Lower leg skin (tissue), 4 donors: ENCODE measurements at regions not wholly inside any gene's neighbourhood (a gene's known extent, or its start where the extent isn't known, plus 50 kb on each side); places are given as distances from the start of the nearest gene placed in this dataset.

ENCODE experiments used
- DNase-seq, 2 donors: peaks; one replicate each; pipeline ENCODE4 v3.0.0-alpha.2; 2019; ENCODE audit warnings: low spot score in 2 of 2
- H3K4me3 ChIP-seq: fragments of 200-600 bp; sonication (generic); 2 replicates; pipeline ENCODE4 v1.5.1; 2017; ENCODE audit warnings: mild to moderate bottlenecking, low read depth; ENCODE audit not compliant: poor library complexity, severe bottlenecking
- POLR2A ChIP-seq, 2 donors: fragments of 450-650 bp; IDR thresholded peaks; one replicate each; pipeline ENCODE4 v1.6.1; 2016 to 2017; ENCODE audit warnings: antibody characterized with exemption in 2 of 2, mild to moderate bottlenecking in 1 of 2, moderate library complexity in 1 of 2
- WGBS, 2 donors: methylation state at CpG; one replicate each; pipeline ENCODE4 v1.1.5; 2018; 5-methylcytosine and 5-hydroxymethylcytosine counted together
- intact Hi-C: fragments of 100-400 bp; cut with DNase I; formaldehyde crosslinking; loops from one replicate; pipeline ENCODE4 v1.15.0; 2023; ENCODE audit warnings: low total_unique reads
- TF ChIP-seq, protein P1 (sequence below), 3 donors: fragments of 450-650 bp; IDR thresholded peaks; one replicate each; pipeline ENCODE4 v1.5.1; 2016; ENCODE audit warnings: antibody characterized with exemption in 3 of 3, mild to moderate bottlenecking in 3 of 3, moderate library complexity in 2 of 3

DNA sequence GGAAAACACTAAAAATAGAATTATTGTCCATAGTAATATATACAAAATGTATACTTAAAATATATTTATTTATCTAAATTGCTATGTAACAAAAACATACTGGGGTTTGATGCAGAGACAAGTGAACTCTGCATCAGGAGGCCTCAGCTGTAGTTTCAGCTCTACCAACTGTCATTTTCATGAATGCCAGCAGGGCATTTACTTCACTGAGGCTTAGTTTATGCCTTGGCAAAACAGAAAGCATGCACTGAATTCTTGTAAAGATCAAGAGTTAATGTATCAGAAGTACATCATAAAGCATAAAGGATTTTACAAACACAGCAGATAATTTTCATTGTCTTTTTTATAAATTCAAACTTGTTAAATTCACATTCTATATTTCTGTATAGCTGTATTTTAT is 577.0 kb downstream of the C4orf33 start:
- DNase-seq, result no peak
- intact Hi-C loops, result no loop called here
- TF ChIP-seq, protein P1, sequence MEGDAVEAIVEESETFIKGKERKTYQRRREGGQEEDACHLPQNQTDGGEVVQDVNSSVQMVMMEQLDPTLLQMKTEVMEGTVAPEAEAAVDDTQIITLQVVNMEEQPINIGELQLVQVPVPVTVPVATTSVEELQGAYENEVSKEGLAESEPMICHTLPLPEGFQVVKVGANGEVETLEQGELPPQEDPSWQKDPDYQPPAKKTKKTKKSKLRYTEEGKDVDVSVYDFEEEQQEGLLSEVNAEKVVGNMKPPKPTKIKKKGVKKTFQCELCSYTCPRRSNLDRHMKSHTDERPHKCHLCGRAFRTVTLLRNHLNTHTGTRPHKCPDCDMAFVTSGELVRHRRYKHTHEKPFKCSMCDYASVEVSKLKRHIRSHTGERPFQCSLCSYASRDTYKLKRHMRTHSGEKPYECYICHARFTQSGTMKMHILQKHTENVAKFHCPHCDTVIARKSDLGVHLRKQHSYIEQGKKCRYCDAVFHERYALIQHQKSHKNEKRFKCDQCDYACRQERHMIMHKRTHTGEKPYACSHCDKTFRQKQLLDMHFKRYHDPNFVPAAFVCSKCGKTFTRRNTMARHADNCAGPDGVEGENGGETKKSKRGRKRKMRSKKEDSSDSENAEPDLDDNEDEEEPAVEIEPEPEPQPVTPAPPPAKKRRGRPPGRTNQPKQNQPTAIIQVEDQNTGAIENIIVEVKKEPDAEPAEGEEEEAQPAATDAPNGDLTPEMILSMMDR (IDR thresholded peaks at IDR 0.05), result no peak
- no peak for TF ChIP-seq POLR2A (IDR thresholded peaks at IDR 0.05)
- no peak overlapping the region for H3K4me3 ChIP-seq

DNA sequence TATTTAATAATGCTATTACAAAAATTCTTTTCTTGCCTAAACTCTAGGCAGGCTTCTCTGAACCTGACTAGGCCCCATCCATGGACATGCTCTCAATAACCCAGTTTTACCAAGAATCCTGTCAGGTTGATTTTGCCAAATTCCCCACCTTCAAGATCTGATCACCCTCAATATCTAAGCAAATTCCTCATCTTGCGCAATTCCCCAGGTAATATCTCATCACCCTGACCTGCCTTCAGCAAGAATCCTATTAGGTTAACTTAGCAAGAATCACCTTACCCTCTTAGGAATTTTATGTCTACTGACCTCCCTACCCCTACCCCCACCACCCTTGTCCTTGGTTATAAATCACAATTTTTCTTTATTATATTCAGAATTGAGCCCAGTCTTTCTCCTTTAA is 579.1 kb downstream of the C4orf33 start:
- no peak for DNase-seq
- WGBS, 2 donors, result 95 to 97% methylated on average over 1 of the region's 1 CpG
- H3K4me3 ChIP-seq, result no peak overlapping the region
- intact Hi-C loops, result no loop called here
- TF ChIP-seq, protein P1 (IDR thresholded peaks at IDR 0.05), result no peak
- no peak for TF ChIP-seq POLR2A (IDR thresholded peaks at IDR 0.05)

DNA sequence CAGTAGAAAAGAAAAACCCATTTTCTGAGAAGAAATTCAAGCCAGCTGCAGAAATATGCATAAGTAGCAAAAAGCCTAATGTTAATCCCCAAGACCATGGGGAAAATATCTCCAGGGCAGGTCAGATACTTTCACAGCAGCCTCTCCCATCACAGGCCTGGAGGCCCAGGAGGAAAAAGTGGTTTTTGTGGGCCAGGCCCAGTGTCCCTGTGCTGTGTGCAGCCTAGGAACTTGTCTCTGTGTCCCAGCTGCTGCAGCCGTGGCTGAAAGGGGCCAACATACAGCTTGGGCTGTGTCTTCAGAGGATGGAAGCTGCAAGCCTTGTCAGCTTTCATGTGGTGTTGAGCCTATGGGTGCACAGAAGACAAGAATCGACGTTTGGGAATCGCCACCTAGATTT is 581.0 kb downstream of the C4orf33 start:
- intact Hi-C loops, result no loop called here
- no peak for DNase-seq
- WGBS, 2 donors, result 90 to 95% methylated on average over 4 of the region's 4 CpGs
- no peak for TF ChIP-seq POLR2A (IDR thresholded peaks at IDR 0.05)
- TF ChIP-seq, protein P1 (IDR thresholded peaks at IDR 0.05), result no peak
- H3K4me3 ChIP-seq, result no peak overlapping the region

DNA sequence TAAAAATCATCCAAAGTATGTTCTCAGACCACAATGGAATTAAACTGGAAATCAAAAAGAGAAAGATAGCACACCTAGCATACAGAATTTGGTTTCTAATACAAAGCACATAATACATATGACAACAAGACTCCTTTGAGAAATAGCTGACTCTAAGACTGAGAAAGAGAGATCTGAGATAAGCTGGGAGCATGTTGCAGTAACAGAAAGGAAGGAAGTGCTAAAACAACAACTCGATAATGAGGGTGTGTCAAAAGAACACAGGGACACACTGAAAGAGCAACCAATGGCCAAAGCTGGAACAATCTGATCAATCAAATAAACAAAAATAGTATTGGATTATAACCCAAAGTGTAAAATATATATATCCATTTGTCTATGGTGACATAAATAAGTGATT is 586.6 kb downstream of the C4orf33 start:
- TF ChIP-seq POLR2A (IDR thresholded peaks at IDR 0.05), result no peak
- TF ChIP-seq, protein P1 (IDR thresholded peaks at IDR 0.05), result no peak
- no peak overlapping the region for H3K4me3 ChIP-seq
- intact Hi-C loops, result no loop called here
- 62 to 64% methylated on average over 1 of the region's 1 CpG for WGBS, 2 donors
- DNase-seq, result no peak

DNA sequence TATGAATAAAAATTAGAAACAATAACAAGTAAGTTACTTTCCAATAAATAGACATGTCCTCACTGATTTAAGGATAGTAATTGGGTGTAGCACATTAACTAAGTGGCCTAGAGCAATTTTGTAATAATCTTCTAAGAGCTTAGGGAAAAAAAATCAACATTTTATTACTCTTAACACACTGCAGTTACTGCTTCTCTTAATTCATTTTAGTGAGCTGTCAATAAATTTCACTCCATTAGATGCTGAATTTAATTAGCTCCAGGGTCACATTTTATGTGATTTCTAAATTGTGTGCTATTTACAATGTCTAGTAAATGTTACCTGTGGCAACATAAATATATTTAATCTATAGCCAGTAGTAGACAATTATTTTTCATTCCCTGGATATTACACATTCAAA is 612.0 kb downstream of the C4orf33 start:
- no peak overlapping the region for H3K4me3 ChIP-seq
- no peak for TF ChIP-seq POLR2A (IDR thresholded peaks at IDR 0.05)
- TF ChIP-seq, protein P1 (IDR thresholded peaks at IDR 0.05), result no peak
- intact Hi-C loops, result no loop called here
- DNase-seq, result no peak

DNA sequence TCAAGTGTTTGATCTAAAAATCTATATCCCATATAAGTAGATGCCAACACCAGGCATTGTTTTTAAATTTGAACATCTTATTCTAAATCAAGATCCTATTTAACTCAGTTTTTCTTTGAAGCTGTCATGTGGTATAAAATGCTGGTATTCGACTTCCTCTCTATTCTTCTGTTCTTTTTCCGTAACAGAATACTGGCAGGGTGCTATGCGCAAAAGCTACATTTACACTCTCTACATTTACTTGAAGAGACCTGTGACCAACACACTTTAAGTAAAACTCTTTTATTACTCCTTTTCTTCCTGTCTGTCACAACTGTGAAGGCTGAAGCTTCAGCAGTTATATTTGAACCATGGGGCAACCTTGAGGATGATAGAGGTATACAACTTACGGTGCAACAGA is 612.8 kb downstream of the C4orf33 start:
- 83% methylated on average over 4 of the region's 4 CpGs for WGBS, 2 donors
- no peak for DNase-seq
- H3K4me3 ChIP-seq, result no peak overlapping the region
- intact Hi-C loops, result no loop called here
- TF ChIP-seq POLR2A (IDR thresholded peaks at IDR 0.05), result no peak
- TF ChIP-seq, protein P1 (IDR thresholded peaks at IDR 0.05), result no peak
